ENCODE measurements at regions not wholly inside any gene's neighbourhood (a gene's known extent, or its start where the extent isn't known, plus 50 kb on each side); places are given as distances from the start of the nearest gene placed in this dataset.

GRCh38 chr15:46618984-46619383 is 984.2 kb downstream of the SQOR start:
- TF ChIP-seq CTCF (IDR thresholded peaks at IDR 0.05; ENCODE audit: low read depth, low read length), result no peak
- in situ Hi-C loops (cut with HindIII; ENCODE audit: low sequenced_read_pairs), result no loop called here
- no peak for DNase-seq (ENCODE audit: low read depth, low spot score)
- H3K4me3 ChIP-seq (ENCODE audit: low read depth, low read length), result no peak overlapping the region

- H3K4me3 ChIP-seq (ENCODE audit: low read depth, low read length), result no peak overlapping the region
- DNase-seq (ENCODE audit: low read depth, low spot score), result no peak
- TF ChIP-seq CTCF (IDR thresholded peaks at IDR 0.05; ENCODE audit: low read depth, low read length), result no peak
- in situ Hi-C loops (cut with HindIII; ENCODE audit: low sequenced_read_pairs), result no loop called here
Measured at GRCh38 chr15:46620392-46621013, 985.7 kb downstream of the SQOR start.

GRCh38 chr15:46622851-46623250 is 988.0 kb downstream of the SQOR start:
- in situ Hi-C loops (cut with HindIII; ENCODE audit: low sequenced_read_pairs), result no loop called here
- TF ChIP-seq CTCF (IDR thresholded peaks at IDR 0.05; ENCODE audit: low read depth, low read length), result no peak
- no peak overlapping the region for H3K4me3 ChIP-seq (ENCODE audit: low read depth, low read length)
- DNase-seq (ENCODE audit: low read depth, low spot score), result no peak

DNA sequence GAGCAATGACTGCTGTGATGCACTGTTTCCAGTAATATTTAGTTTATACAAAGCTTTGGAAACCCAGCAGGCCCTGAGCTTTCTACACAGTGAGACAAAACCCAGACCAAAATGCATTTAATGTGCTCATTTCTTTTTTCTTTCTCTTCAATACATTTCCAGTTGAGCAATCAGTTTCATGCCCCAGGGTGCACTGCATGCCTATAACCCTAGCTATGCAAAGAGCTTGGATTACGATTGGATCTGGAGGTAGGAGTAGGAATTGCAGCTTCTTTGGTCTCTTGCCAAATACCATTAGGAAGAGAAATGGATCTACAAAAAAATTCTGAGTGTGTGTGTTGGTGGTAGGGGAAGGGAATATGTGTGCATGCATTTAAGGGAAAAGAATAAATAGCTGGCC is 1001.4 kb downstream of the SQOR start:
- no peak for DNase-seq (ENCODE audit: low read depth, low spot score)
- in situ Hi-C loops (cut with HindIII; ENCODE audit: low sequenced_read_pairs), result no loop called here
- TF ChIP-seq CTCF (IDR thresholded peaks at IDR 0.05; ENCODE audit: low read depth, low read length), result no peak
- no peak overlapping the region for H3K4me3 ChIP-seq (ENCODE audit: low read depth, low read length)

DNA sequence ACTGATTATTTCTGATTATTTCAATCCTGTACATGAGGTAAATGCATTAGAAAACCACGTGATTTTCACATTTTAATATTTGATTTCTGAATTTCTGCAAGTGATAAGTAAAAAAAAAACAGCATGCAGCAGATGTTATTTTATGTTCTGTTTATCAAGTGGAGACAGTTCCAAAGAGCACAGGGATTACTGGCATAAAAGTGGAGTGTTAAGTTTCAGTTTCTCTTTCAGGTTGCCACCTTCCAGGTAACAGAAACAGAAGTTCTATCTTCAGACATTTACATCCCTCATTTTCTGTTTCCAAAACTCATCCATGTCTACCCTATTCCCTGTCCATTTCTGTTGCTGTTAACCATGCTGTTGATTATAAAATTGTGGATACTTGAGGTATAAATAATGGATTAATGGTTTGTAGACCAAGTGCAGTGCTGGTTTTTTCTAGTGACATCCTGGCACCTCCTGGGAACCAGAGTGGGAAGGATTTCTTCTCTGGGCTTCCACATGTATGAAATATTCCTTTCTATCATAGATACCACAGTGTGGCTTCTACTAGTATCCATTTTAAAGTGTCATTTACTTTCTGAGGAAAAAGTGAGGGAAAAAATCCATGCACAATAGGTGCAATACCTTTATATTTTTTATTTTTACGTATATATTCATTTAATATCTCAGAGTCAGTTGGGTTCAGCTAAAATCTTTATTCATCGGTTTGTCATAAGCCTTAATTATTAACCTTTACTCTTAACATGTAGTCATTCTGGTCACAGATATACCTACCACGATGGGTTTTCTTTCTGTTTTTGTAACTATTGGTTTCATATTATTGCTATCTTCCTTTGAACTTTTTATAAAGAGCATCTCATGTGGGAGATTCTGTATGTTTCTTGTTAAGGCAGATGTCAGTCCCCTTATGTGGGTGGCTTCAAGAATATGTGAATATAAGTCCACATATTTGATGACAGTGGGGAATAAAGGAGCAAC is 1010.0 kb downstream of the SQOR start:
- TF ChIP-seq CTCF (IDR thresholded peaks at IDR 0.05; ENCODE audit: low read depth, low read length), result no peak
- no peak for DNase-seq (ENCODE audit: low read depth, low spot score)
- in situ Hi-C loops (cut with HindIII; ENCODE audit: low sequenced_read_pairs), result no loop called here
- no peak overlapping the region for H3K4me3 ChIP-seq (ENCODE audit: low read depth, low read length)

GRCh38 chr15:46646490-46646889 is 1011.7 kb downstream of the SQOR start:
- in situ Hi-C loops (cut with HindIII; ENCODE audit: low sequenced_read_pairs), result no loop called here
- no peak for TF ChIP-seq CTCF (IDR thresholded peaks at IDR 0.05; ENCODE audit: low read depth, low read length)
- DNase-seq (ENCODE audit: low read depth, low spot score), result no peak
- H3K4me3 ChIP-seq (ENCODE audit: low read depth, low read length), result no peak overlapping the region
